ENCODE measurements at regions not wholly inside any gene's neighbourhood (a gene's known extent, or its start where the extent isn't known, plus 50 kb on each side); places are given as distances from the start of the nearest gene placed in this dataset.

DNA sequence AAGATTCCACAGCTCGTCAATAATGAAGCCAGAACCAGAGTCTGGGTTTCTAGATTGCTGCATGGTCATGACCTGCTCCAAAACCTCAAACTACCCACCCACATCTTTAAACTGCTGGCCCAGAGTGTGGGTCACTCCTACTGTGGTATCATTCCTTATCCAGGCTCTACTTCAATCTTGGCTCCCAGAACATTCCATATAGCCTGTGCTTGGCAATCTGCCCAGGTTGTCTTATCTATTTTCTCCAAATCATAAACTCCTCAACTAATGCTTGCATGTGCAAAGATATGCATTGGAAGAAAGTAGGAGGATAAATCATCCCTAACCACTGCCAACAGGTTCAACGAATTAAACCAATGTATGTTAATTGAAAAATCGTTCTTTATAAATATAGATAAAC is 169.7 kb downstream of the ANXA2 start:
- TF ChIP-seq CTCF (IDR thresholded peaks at IDR 0.05) (no peak), POLR2A (IDR thresholded peaks at IDR 0.05) (no peak)

Data from testis (tissue), 2 donors.